GM11168 (cell line): ENCODE measurements at regions not wholly inside any gene's neighbourhood (a gene's known extent, or its start where the extent isn't known, plus 50 kb on each side); places are given as distances from the start of the nearest gene placed in this dataset.

Experiments
- in situ Hi-C: fragments of 300-500 bp; cut with MboI; formaldehyde crosslinking; loops from one replicate; pipeline ENCODE4 v1.12.0; 2022; ENCODE audit warnings: low sequenced_read_pairs; ENCODE audit not compliant: unreplicated experiment

- in situ Hi-C loops: no loop called here
Measured at GRCh38 chr2:163462993-163463392, 272.8 kb downstream of the FIGN start.

GRCh38 chr2:163459986-163460385, 275.8 kb downstream of the FIGN start:
- in situ Hi-C loops: no loop called here

GRCh38 chr2:163456953-163457743, 278.7 kb downstream of the FIGN start:
- in situ Hi-C loops: no loop called here

- in situ Hi-C loops: no loop called here
Measured at GRCh38 chr2:163455815-163456214, 280.0 kb downstream of the FIGN start.

- in situ Hi-C loops: no loop called here
Measured at GRCh38 chr2:163453920-163454319, 281.9 kb downstream of the FIGN start.

GRCh38 chr2:163441603-163442002, 294.2 kb downstream of the FIGN start:
- in situ Hi-C loops: no loop called here

GRCh38 chr2:163436963-163437362, 298.8 kb downstream of the FIGN start:
- in situ Hi-C loops: no loop called here

- in situ Hi-C loops: no loop called here
Measured at GRCh38 chr2:163428187-163428586, 307.6 kb downstream of the FIGN start.

- in situ Hi-C loops: no loop called here
Measured at GRCh38 chr2:163420604-163421003, 315.2 kb downstream of the FIGN start.

- in situ Hi-C loops: no loop called here
Measured at GRCh38 chr2:163419000-163419830, 316.6 kb downstream of the FIGN start.

GRCh38 chr2:163417596-163418337, 318.0 kb downstream of the FIGN start:
- in situ Hi-C loops: no loop called here

GRCh38 chr2:163414121-163414520, 321.7 kb downstream of the FIGN start:
- in situ Hi-C loops: no loop called here

GRCh38 chr2:163407296-163407695, 328.5 kb downstream of the FIGN start:
- in situ Hi-C loops: no loop called here

- in situ Hi-C loops: no loop called here
Measured at GRCh38 chr2:163405298-163405697, 330.5 kb downstream of the FIGN start.

GRCh38 chr2:163401481-163401880, 334.3 kb downstream of the FIGN start:
- in situ Hi-C loops: no loop called here

GRCh38 chr2:163397451-163397850, 338.4 kb downstream of the FIGN start:
- in situ Hi-C loops: no loop called here

- in situ Hi-C loops: no loop called here
Measured at GRCh38 chr2:163395602-163396001, 340.2 kb downstream of the FIGN start.

GRCh38 chr2:163389838-163390237, 346.0 kb downstream of the FIGN start:
- in situ Hi-C loops: no loop called here

- in situ Hi-C loops: no loop called here
Measured at GRCh38 chr2:163375472-163375871, 360.3 kb downstream of the FIGN start.

- in situ Hi-C loops: no loop called here
Measured at GRCh38 chr2:163375070-163375469, 360.7 kb downstream of the FIGN start.

GRCh38 chr2:163374282-163374681, 361.5 kb downstream of the FIGN start:
- in situ Hi-C loops: no loop called here
